ENCODE measurements at regions not wholly inside any gene's neighbourhood (a gene's known extent, or its start where the extent isn't known, plus 50 kb on each side); places are given as distances from the start of the nearest gene placed in this dataset.

- Histone ChIP-seq H3K36me3 (no peaks in the 10 kb centered on the region), H3K27ac (no peak overlapping the region), H3K4me1 (no peaks in the 10 kb centered on the region), H3K4me3 (no peak overlapping the region), H3K27me3 (no peaks in the 10 kb centered on the region), H3K9me3 (no peaks in the 10 kb centered on the region)
- TF ChIP-seq POLR2A (IDR thresholded peaks at IDR 0.05): no peak
- no peak for TF ChIP-seq CTCF (IDR thresholded peaks at IDR 0.05)
- DNase-seq: no peak
These were observed 125.3 kb upstream of the SLC25A13 start for GRCh38 chr7:96447109-96447645.

- Histone ChIP-seq H3K4me1 (no peaks in the 10 kb centered on the region), H3K27ac (no peak overlapping the region), H3K9me3 (no peaks in the 10 kb centered on the region), H3K27me3 (no peaks in the 10 kb centered on the region), H3K36me3 (no peaks in the 10 kb centered on the region), H3K4me3 (no peak overlapping the region)
- DNase-seq: no peak
- no peak for TF ChIP-seq POLR2A (IDR thresholded peaks at IDR 0.05)
- TF ChIP-seq CTCF (IDR thresholded peaks at IDR 0.05): no peak
These were observed 119.7 kb upstream of the SLC25A13 start for GRCh38 chr7:96441436-96442084.

GRCh38 chr7:96440328-96440727, 118.4 kb upstream of the SLC25A13 start:
- H3K27me3 ChIP-seq: no peaks in the 10 kb centered on the region
- TF ChIP-seq POLR2A (IDR thresholded peaks at IDR 0.05): no peak
- no peak for TF ChIP-seq CTCF (IDR thresholded peaks at IDR 0.05)
- H3K36me3 ChIP-seq: no peaks in the 10 kb centered on the region
- no peaks in the 10 kb centered on the region for H3K4me1 ChIP-seq
- no peaks in the 10 kb centered on the region for H3K9me3 ChIP-seq
- no peak overlapping the region for H3K4me3 ChIP-seq
- no peak overlapping the region for H3K27ac ChIP-seq
- DNase-seq: no peak

- TF ChIP-seq POLR2A (IDR thresholded peaks at IDR 0.05): no peak
- TF ChIP-seq CTCF (IDR thresholded peaks at IDR 0.05): no peak
- Histone ChIP-seq H3K27ac (no peak overlapping the region), H3K4me1 (no peaks in the 10 kb centered on the region), H3K9me3 (no peaks in the 10 kb centered on the region), H3K4me3 (no peak overlapping the region), H3K27me3 (no peaks in the 10 kb centered on the region), H3K36me3 (no peaks in the 10 kb centered on the region)
- no peak for DNase-seq
These were observed 115.0 kb upstream of the SLC25A13 start for GRCh38 chr7:96436880-96437279.

GRCh38 chr7:96430356-96430755, 108.5 kb upstream of the SLC25A13 start:
- TF ChIP-seq CTCF (IDR thresholded peaks at IDR 0.05) (no peak), POLR2A (IDR thresholded peaks at IDR 0.05) (no peak)
- no peaks in the 10 kb centered on the region for H3K4me1 ChIP-seq
- no peak overlapping the region for H3K27ac ChIP-seq
- no peaks in the 10 kb centered on the region for H3K36me3 ChIP-seq
- H3K4me3 ChIP-seq: no peak overlapping the region
- no peaks in the 10 kb centered on the region for H3K9me3 ChIP-seq
- no peak for DNase-seq
- H3K27me3 ChIP-seq: no peaks in the 10 kb centered on the region

Data from Peyer's patch (tissue), 4 donors.